Endothelial cell (in vitro differentiated cells): ENCODE measurements at regions not wholly inside any gene's neighbourhood (a gene's known extent, or its start where the extent isn't known, plus 50 kb on each side); places are given as distances from the start of the nearest gene placed in this dataset.

ENCODE experiments used
- DNase-seq: peaks from one replicate; pipeline ENCODE4 v3.0.0; 2021; ENCODE audit warnings: low spot score
- H3K27ac Mint-ChIP-seq: one replicate; pipeline ENCODE4 v1.8.0; 2021; ENCODE audit warnings: mixed read lengths, inconsistent platforms; ENCODE audit not compliant: unreplicated experiment
- H3K27me3 Mint-ChIP-seq: one replicate; pipeline ENCODE4 v1.8.0; 2021; ENCODE audit warnings: mild to moderate bottlenecking, moderate library complexity, mixed read lengths, inconsistent platforms; ENCODE audit not compliant: unreplicated experiment
- H3K36me3 Mint-ChIP-seq: one replicate; pipeline ENCODE4 v1.8.0; 2021; ENCODE audit warnings: mild to moderate bottlenecking, low read depth, mixed read lengths, inconsistent platforms; ENCODE audit not compliant: unreplicated experiment
- H3K4me1 Mint-ChIP-seq: one replicate; pipeline ENCODE4 v1.8.0; 2021; ENCODE audit warnings: mild to moderate bottlenecking, mixed read lengths, inconsistent platforms; ENCODE audit not compliant: unreplicated experiment
- H3K4me3 Mint-ChIP-seq: one replicate; pipeline ENCODE4 v1.8.0; 2021; ENCODE audit warnings: mild to moderate bottlenecking, mixed read lengths, inconsistent platforms; ENCODE audit not compliant: unreplicated experiment
- H3K9me3 Mint-ChIP-seq: one replicate; pipeline ENCODE4 v1.8.0; 2021; ENCODE audit warnings: mixed read lengths, inconsistent platforms; ENCODE audit not compliant: unreplicated experiment
- TF ChIP-seq, protein P1 (sequence below): fragments of 200-600 bp; sonication (generic); IDR thresholded peaks from one replicate; pipeline ENCODE4 v1.5.0; 2021; ENCODE audit warnings: antibody characterized with exemption; ENCODE audit not compliant: unreplicated experiment

DNA sequence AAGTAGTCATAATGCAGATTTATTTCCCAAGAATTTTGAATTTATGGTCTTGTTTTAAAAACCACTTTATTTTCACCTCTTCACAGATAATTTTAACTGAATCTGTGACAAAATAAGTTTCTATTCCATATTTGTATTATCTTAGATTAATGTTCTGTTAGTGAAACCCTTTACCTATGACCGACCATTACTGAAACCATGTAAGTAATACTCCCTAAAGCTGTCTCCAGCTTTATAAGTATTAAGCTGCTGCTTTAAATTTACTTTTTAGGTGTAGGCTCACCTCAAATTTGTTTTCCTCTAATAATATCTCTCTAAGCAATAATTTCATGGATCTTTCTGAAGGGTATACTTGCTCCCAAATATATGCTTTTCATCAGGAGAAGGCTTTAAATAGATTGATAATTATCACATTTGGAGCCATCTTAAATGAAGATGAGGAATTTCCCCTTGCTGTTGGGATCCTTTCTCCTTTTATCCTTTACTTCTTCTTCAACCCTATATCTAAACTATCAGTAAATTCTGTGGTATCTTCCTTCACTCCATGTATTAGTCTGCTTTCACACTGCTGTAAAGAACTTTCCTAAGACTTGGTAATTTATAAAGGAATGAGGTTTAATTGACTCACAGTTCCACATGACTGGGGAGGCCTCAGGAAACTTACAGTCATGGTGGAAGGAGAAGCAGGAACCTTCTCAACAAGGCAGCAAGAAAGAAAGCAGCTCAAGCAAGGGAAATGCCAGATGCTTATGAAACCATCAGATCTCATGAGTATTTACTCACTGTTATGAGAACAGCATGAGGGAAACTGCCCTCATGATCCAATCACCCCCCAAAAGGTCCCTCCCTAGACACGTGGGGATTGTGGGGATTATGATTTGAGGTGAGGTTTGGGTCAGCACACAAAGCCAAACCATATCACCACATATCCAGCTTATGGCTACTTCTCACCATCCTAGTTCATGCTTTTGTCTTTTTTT is 92.3 kb upstream of the P2RY1 start:
- H3K36me3 Mint-ChIP-seq: no peaks in the 10 kb centered on the region
- H3K4me3 Mint-ChIP-seq: no peak overlapping the region
- no peaks in the 10 kb centered on the region for H3K9me3 Mint-ChIP-seq
- H3K4me1 Mint-ChIP-seq: no peaks in the 10 kb centered on the region
- no peak overlapping the region for H3K27ac Mint-ChIP-seq
- TF ChIP-seq, protein P1, sequence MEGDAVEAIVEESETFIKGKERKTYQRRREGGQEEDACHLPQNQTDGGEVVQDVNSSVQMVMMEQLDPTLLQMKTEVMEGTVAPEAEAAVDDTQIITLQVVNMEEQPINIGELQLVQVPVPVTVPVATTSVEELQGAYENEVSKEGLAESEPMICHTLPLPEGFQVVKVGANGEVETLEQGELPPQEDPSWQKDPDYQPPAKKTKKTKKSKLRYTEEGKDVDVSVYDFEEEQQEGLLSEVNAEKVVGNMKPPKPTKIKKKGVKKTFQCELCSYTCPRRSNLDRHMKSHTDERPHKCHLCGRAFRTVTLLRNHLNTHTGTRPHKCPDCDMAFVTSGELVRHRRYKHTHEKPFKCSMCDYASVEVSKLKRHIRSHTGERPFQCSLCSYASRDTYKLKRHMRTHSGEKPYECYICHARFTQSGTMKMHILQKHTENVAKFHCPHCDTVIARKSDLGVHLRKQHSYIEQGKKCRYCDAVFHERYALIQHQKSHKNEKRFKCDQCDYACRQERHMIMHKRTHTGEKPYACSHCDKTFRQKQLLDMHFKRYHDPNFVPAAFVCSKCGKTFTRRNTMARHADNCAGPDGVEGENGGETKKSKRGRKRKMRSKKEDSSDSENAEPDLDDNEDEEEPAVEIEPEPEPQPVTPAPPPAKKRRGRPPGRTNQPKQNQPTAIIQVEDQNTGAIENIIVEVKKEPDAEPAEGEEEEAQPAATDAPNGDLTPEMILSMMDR: no peak
- no peaks in the 10 kb centered on the region for H3K27me3 Mint-ChIP-seq
- no peak for DNase-seq

DNA sequence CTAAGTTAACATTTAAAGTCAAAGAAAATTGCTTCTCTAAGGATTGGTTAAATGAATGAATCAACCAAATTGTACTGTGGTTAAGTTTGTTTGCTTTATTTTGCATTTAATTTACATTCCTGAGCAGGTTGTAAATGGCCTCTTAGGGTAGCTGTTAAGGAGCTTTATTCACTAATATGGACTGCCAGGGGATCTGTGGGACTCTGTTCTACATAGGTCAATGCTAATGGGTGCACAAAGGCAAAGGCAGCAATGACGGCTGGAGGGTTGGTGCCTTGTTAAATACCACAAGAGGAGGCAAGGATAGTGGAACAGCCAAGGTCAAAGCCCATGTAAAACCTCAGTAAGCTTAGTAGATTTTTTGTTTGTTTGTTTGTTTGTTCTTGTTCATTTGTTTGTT is 89.3 kb upstream of the P2RY1 start:
- no peaks in the 10 kb centered on the region for H3K9me3 Mint-ChIP-seq
- TF ChIP-seq, protein P1: no peak
- H3K27me3 Mint-ChIP-seq: no peaks in the 10 kb centered on the region
- H3K4me1 Mint-ChIP-seq: no peaks in the 10 kb centered on the region
- no peak for DNase-seq
- H3K4me3 Mint-ChIP-seq: no peak overlapping the region
- H3K36me3 Mint-ChIP-seq: no peaks in the 10 kb centered on the region
- H3K27ac Mint-ChIP-seq: no peak overlapping the region

DNA sequence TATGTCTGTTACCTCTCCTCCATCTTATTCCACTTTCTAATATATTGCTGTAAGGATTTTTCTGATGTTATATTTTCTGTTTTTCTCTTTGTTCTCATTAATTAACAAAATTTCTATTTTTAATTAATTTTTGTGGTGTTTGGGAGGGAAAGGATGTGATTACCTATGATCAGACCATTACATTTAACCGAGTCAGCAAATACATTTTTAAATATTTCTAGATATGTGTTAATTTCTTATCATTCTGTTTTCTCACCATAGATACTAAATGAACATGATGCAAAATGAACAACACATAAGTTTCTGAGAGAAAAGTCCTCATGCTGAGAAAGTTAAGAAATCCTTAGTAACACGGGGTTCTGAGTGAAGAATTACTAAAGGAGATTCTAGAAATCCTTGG is 80.6 kb upstream of the P2RY1 start:
- DNase-seq: no peak
- no peaks in the 10 kb centered on the region for H3K4me1 Mint-ChIP-seq
- no peaks in the 10 kb centered on the region for H3K9me3 Mint-ChIP-seq
- TF ChIP-seq, protein P1: no peak
- no peak overlapping the region for H3K27ac Mint-ChIP-seq
- H3K36me3 Mint-ChIP-seq: no peaks in the 10 kb centered on the region
- no peak overlapping the region for H3K4me3 Mint-ChIP-seq
- no peaks in the 10 kb centered on the region for H3K27me3 Mint-ChIP-seq

DNA sequence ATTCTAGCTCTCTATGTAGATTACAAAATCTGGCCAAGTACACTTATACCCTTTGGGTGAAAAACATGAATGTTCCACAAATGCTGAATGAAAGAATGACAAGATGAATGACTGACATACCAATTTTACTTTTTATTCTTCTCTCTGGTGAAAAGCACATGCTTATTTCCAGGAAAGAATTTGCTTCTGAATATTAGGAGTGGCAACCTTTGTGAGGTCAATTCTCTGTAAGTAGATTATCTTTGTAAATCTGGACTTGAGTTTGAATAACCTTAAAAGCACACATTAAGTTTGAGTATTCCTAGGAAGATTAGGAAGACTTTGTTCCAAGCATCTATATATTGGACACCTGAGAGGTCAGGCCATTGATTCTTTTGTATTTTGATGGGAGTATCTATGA is 78.1 kb upstream of the P2RY1 start:
- TF ChIP-seq, protein P1: no peak
- no peak for DNase-seq
- no peaks in the 10 kb centered on the region for H3K9me3 Mint-ChIP-seq
- no peak overlapping the region for H3K4me3 Mint-ChIP-seq
- no peaks in the 10 kb centered on the region for H3K27me3 Mint-ChIP-seq
- no peaks in the 10 kb centered on the region for H3K4me1 Mint-ChIP-seq
- no peaks in the 10 kb centered on the region for H3K36me3 Mint-ChIP-seq
- no peak overlapping the region for H3K27ac Mint-ChIP-seq

DNA sequence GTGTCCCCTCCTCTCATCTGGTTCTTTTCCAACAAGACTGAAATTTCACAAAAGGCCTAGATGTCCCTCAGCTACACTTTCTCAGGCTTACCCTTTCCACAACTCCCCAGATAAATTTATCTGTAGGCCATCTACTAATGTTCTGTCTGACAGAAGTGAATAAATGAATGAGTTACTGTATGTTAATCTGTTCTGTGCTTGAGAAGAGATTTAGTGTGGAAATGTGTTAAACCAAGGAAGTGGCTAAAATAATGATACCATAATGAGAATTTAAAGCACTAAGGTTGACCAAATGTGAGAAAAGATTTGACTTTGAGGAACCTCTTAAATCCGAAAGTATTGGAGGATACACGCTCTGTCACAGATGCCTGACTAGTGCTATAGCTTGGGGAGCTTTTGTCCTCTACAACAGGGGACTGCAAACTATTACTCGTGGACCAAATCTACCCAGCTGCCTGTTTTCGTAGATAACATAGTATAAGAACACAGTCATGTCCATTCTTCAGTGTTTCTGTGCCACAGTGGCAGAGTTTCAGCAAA is 74.8 kb upstream of the P2RY1 start:
- H3K27ac Mint-ChIP-seq: no peak overlapping the region
- H3K36me3 Mint-ChIP-seq: no peaks in the 10 kb centered on the region
- H3K27me3 Mint-ChIP-seq: no peaks in the 10 kb centered on the region

More for the DNA sequence above, 74.8 kb upstream of the P2RY1 start:
- H3K4me1 Mint-ChIP-seq: no peaks in the 10 kb centered on the region
- no peaks in the 10 kb centered on the region for H3K9me3 Mint-ChIP-seq
- TF ChIP-seq, protein P1: no peak
- no peak overlapping the region for H3K4me3 Mint-ChIP-seq
- DNase-seq: no peak
